ENCODE measurements at regions not wholly inside any gene's neighbourhood (a gene's known extent, or its start where the extent isn't known, plus 50 kb on each side); places are given as distances from the start of the nearest gene placed in this dataset.

DNA sequence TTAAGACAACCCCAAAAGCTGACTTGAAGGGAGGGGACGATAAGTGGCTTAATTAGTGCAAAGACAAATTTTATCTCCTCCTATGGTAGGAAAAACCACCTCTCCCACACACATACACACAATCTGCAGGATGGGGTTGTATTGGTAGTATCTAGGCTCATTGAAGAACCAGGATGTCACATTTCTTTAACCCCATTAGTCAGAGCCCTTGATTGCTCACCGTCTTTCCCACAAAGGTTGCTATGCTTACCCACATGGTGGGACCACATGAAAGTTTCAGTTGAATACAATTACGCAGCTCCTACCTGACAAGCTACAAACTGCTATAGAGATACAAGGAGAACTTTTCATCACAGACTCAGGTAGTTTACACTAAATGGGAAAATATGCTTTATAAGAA lies 765.0 kb upstream of the CELF4 start:
- Histone ChIP-seq H2BK120ac (ENCODE audit: low read depth, low read length) (no peak overlapping the region), H2AK5ac (ENCODE audit: low read depth, low read length) (no peak overlapping the region), H3K36me3 (replicated peaks in 1 of 2; ENCODE audit: control insufficient read depth in 2 of 2, insufficient read depth in 2 of 2, low read length in 2 of 2) (no peaks in the 10 kb centered on the region), H3K23ac (ENCODE audit: low read depth, low read length, poor library complexity) (no peak overlapping the region), H3K27ac (replicated peaks; ENCODE audit: low read length) (no peak overlapping the region), H3K4ac (ENCODE audit: low read length) (no peak overlapping the region), H3K9ac (ENCODE audit: low read depth, low read length, poor library complexity) (no peak overlapping the region), H2BK12ac (ENCODE audit: low read length) (no peak overlapping the region), H2BK15ac (ENCODE audit: low read length) (no peak overlapping the region), H4K8ac (ENCODE audit: low read depth, low read length) (no peak overlapping the region), H3K18ac (ENCODE audit: low read length) (no peak overlapping the region), H3K79me1 (ENCODE audit: low read depth, low read length) (no peaks in the 10 kb centered on the region), H3K4me1 (ENCODE audit: control insufficient read depth in 2 of 2, insufficient read depth in 1 of 2, low read depth in 1 of 2, low read length in 2 of 2) (no peaks in the 10 kb centered on the region), H3K4me3 (ENCODE audit: low read length in 2 of 2) (no peak overlapping the region), H3K27me3 (ENCODE audit: control insufficient read depth in 3 of 3, insufficient read depth in 3 of 3, low read depth in 1 of 3, low read length in 3 of 3) (no peaks in the 10 kb centered on the region), H2AFZ (ENCODE audit: low read length) (no peak overlapping the region), H3K9me3 (replicated peaks in 1 of 2; ENCODE audit: control insufficient read depth in 2 of 2, insufficient read depth in 1 of 2, low read depth in 1 of 2, low read length in 2 of 2) (peaks cover 0 to 2% of the 10 kb centered on the region in 2 donors), H3K14ac (ENCODE audit: low read length) (no peak overlapping the region), H4K91ac (ENCODE audit: low read depth, low read length, poor library complexity) (no peak overlapping the region), H2BK5ac (ENCODE audit: low read length) (no peak overlapping the region), H3K4me2 (ENCODE audit: insufficient read depth, low read length, poor library complexity, severe bottlenecking) (no peak overlapping the region)
- no peak for DNase-seq (ENCODE audit: low spot score)
- WGBS, 2 donors (ENCODE audit: extremely low coverage in 2 of 2, insufficient read length in 2 of 2, insufficient replicate concordance in 1 of 2) = no CpG with 5 or more reads among the region's 3 CpGs

DNA sequence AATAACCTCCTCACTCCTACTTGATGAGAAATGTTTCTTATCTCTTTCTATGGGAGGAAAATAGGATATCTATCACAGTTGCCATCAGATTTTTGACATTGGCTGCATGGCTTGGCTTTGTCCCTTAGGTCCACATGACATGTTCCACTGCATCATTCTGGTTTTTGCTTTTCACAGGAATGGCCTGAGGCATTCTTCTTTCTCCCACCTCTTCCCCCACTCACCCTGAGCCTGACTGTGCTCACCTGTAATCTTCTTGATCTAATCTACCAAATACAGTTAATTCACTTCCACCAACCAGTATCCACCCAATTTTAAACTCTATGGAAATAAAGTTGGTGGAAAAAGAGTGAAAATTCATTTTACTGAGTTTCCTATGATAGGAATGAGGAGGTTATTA lies 763.5 kb upstream of the CELF4 start:
- DNase-seq (ENCODE audit: low spot score) = no peak
- no peak overlapping the region for H2BK5ac ChIP-seq (ENCODE audit: low read length)
- no peaks in the 10 kb centered on the region for H3K36me3 ChIP-seq (replicated peaks in 1 of 2; ENCODE audit: control insufficient read depth in 2 of 2, insufficient read depth in 2 of 2, low read length in 2 of 2)
- no peak overlapping the region for H3K27ac ChIP-seq (replicated peaks; ENCODE audit: low read length)
- no peak overlapping the region for H3K4me2 ChIP-seq (ENCODE audit: insufficient read depth, low read length, poor library complexity, severe bottlenecking)
- H3K4me1 ChIP-seq (ENCODE audit: control insufficient read depth in 2 of 2, insufficient read depth in 1 of 2, low read depth in 1 of 2, low read length in 2 of 2) = no peaks in the 10 kb centered on the region
- H3K14ac ChIP-seq (ENCODE audit: low read length) = no peak overlapping the region
- no peak overlapping the region for H3K23ac ChIP-seq (ENCODE audit: low read depth, low read length, poor library complexity)
- no peak overlapping the region for H3K4me3 ChIP-seq (ENCODE audit: low read length in 2 of 2)
- H3K4ac ChIP-seq (ENCODE audit: low read length) = no peak overlapping the region
- no peaks in the 10 kb centered on the region for H3K27me3 ChIP-seq (ENCODE audit: control insufficient read depth in 3 of 3, insufficient read depth in 3 of 3, low read depth in 1 of 3, low read length in 3 of 3)
- H3K9me3 ChIP-seq (replicated peaks in 1 of 2; ENCODE audit: control insufficient read depth in 2 of 2, insufficient read depth in 1 of 2, low read depth in 1 of 2, low read length in 2 of 2) = peaks cover 0 to 2% of the 10 kb centered on the region in 2 donors
- H2BK15ac ChIP-seq (ENCODE audit: low read length) = no peak overlapping the region
- H3K18ac ChIP-seq (ENCODE audit: low read length) = no peak overlapping the region
- H3K79me1 ChIP-seq (ENCODE audit: low read depth, low read length) = no peaks in the 10 kb centered on the region
- no peak overlapping the region for H4K91ac ChIP-seq (ENCODE audit: low read depth, low read length, poor library complexity)
- H2BK12ac ChIP-seq (ENCODE audit: low read length) = no peak overlapping the region
- no peak overlapping the region for H4K8ac ChIP-seq (ENCODE audit: low read depth, low read length)
- H2AFZ ChIP-seq (ENCODE audit: low read length) = no peak overlapping the region
- no peak overlapping the region for H3K9ac ChIP-seq (ENCODE audit: low read depth, low read length, poor library complexity)
- H2BK120ac ChIP-seq (ENCODE audit: low read depth, low read length) = no peak overlapping the region
- H2AK5ac ChIP-seq (ENCODE audit: low read depth, low read length) = no peak overlapping the region

DNA sequence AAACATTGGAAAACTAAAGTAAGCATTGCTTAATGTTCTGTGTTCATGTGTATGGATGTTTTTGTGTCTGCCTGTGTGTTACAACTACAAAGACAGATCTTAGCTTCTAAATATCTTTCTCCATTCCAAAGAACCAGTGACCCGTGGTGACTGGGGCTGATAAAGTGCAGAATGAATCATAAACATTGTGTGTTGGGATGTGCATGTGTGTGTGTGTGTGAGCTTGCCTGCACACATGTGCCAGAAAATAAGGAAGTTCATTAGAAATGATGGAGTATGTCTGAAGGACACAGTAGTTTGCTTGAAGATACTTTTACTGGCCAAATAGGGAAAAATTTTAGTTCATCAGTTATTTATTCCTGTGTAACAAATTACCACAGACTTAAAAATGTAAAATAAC lies 756.6 kb upstream of the CELF4 start:
- Histone ChIP-seq H3K79me1 (ENCODE audit: low read depth, low read length) (no peaks in the 10 kb centered on the region), H3K36me3 (replicated peaks in 1 of 2; ENCODE audit: control insufficient read depth in 2 of 2, insufficient read depth in 2 of 2, low read length in 2 of 2) (no peaks in the 10 kb centered on the region), H3K18ac (ENCODE audit: low read length) (no peak overlapping the region), H2BK12ac (ENCODE audit: low read length) (no peak overlapping the region), H4K91ac (ENCODE audit: low read depth, low read length, poor library complexity) (no peak overlapping the region), H2AFZ (ENCODE audit: low read length) (no peak overlapping the region), H2BK120ac (ENCODE audit: low read depth, low read length) (no peak overlapping the region), H4K8ac (ENCODE audit: low read depth, low read length) (no peak overlapping the region), H3K27ac (replicated peaks; ENCODE audit: low read length) (no peak overlapping the region), H3K4me1 (ENCODE audit: control insufficient read depth in 2 of 2, insufficient read depth in 1 of 2, low read depth in 1 of 2, low read length in 2 of 2) (no peaks in the 10 kb centered on the region), H3K27me3 (ENCODE audit: control insufficient read depth in 3 of 3, insufficient read depth in 3 of 3, low read depth in 1 of 3, low read length in 3 of 3) (no peaks in the 10 kb centered on the region), H3K9ac (ENCODE audit: low read depth, low read length, poor library complexity) (no peak overlapping the region), H2AK5ac (ENCODE audit: low read depth, low read length) (no peak overlapping the region), H2BK15ac (ENCODE audit: low read length) (no peak overlapping the region), H3K23ac (ENCODE audit: low read depth, low read length, poor library complexity) (no peak overlapping the region), H2BK5ac (ENCODE audit: low read length) (no peak overlapping the region), H3K14ac (ENCODE audit: low read length) (no peak overlapping the region), H3K4me2 (ENCODE audit: insufficient read depth, low read length, poor library complexity, severe bottlenecking) (no peak overlapping the region), H3K9me3 (replicated peaks in 1 of 2; ENCODE audit: control insufficient read depth in 2 of 2, insufficient read depth in 1 of 2, low read depth in 1 of 2, low read length in 2 of 2) (peaks cover 0 to 2% of the 10 kb centered on the region in 2 donors), H3K4me3 (ENCODE audit: low read length in 2 of 2) (no peak overlapping the region), H3K4ac (ENCODE audit: low read length) (no peak overlapping the region)
- DNase-seq (ENCODE audit: low spot score) = no peak
- WGBS, 2 donors (ENCODE audit: extremely low coverage in 2 of 2, insufficient read length in 2 of 2, insufficient replicate concordance in 1 of 2) = no CpG with 5 or more reads among the region's 1 CpG

DNA sequence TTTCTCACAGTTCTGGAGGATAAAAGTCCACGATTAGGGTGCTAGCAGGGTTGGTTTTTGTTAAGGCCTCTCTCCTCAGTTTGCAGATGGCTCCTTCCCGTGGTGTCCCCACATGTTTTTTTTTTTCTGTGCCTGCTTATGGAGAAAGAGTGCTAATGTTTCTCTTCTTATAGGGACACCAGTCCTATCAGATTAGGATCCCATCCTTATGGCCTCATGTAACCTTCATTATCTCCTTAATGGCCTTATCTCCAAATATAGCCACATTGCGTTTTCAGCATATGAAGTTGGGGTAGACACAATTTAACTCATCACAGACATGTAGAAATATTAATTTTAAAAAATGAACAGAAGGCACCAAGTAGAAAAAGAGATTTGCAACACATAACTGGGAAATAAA lies 755.7 kb upstream of the CELF4 start:
- Histone ChIP-seq H2BK120ac (ENCODE audit: low read depth, low read length) (no peak overlapping the region), H3K23ac (ENCODE audit: low read depth, low read length, poor library complexity) (no peak overlapping the region), H3K9ac (ENCODE audit: low read depth, low read length, poor library complexity) (no peak overlapping the region), H3K9me3 (replicated peaks in 1 of 2; ENCODE audit: control insufficient read depth in 2 of 2, insufficient read depth in 1 of 2, low read depth in 1 of 2, low read length in 2 of 2) (no peaks in the 10 kb centered on the region), H3K4me3 (ENCODE audit: low read length in 2 of 2) (no peak overlapping the region), H3K4me1 (ENCODE audit: control insufficient read depth in 2 of 2, insufficient read depth in 1 of 2, low read depth in 1 of 2, low read length in 2 of 2) (no peaks in the 10 kb centered on the region), H2BK5ac (ENCODE audit: low read length) (no peak overlapping the region), H2BK15ac (ENCODE audit: low read length) (no peak overlapping the region), H3K36me3 (replicated peaks in 1 of 2; ENCODE audit: control insufficient read depth in 2 of 2, insufficient read depth in 2 of 2, low read length in 2 of 2) (no peaks in the 10 kb centered on the region), H3K4me2 (ENCODE audit: insufficient read depth, low read length, poor library complexity, severe bottlenecking) (no peak overlapping the region), H3K79me1 (ENCODE audit: low read depth, low read length) (no peaks in the 10 kb centered on the region), H4K91ac (ENCODE audit: low read depth, low read length, poor library complexity) (no peak overlapping the region), H2AK5ac (ENCODE audit: low read depth, low read length) (no peak overlapping the region), H2AFZ (ENCODE audit: low read length) (no peak overlapping the region), H2BK12ac (ENCODE audit: low read length) (no peak overlapping the region), H3K14ac (ENCODE audit: low read length) (no peak overlapping the region), H3K18ac (ENCODE audit: low read length) (no peak overlapping the region), H3K27me3 (ENCODE audit: control insufficient read depth in 3 of 3, insufficient read depth in 3 of 3, low read depth in 1 of 3, low read length in 3 of 3) (no peaks in the 10 kb centered on the region), H3K4ac (ENCODE audit: low read length) (no peak overlapping the region), H3K27ac (replicated peaks; ENCODE audit: low read length) (no peak overlapping the region), H4K8ac (ENCODE audit: low read depth, low read length) (no peak overlapping the region)
- DNase-seq (ENCODE audit: low spot score) = no peak
- no CpG with 5 or more reads among the region's 3 CpGs for whole genome bisulfite sequencing, 2 donors (ENCODE audit: extremely low coverage in 2 of 2, insufficient read length in 2 of 2, insufficient replicate concordance in 1 of 2)

All from neuronal stem cell (in vitro differentiated cells).